AG04450 (cell line): ENCODE measurements at regions not wholly inside any gene's neighbourhood (a gene's known extent, or its start where the extent isn't known, plus 50 kb on each side); places are given as distances from the start of the nearest gene placed in this dataset.

Source experiments
- CTCF ChIA-PET: fragments of 300-600, 350-600 bp; formaldehyde crosslinking; extraction: SDS; loops from one replicate; lab custom pipeline; 2022; ENCODE audit warnings: antibody characterized with exemption, inconsistent platforms; lab: Charles Lee
- POLR2A ChIA-PET: fragments of 350-600 bp; formaldehyde crosslinking; extraction: SDS; loops from one replicate; lab custom pipeline; 2021; ENCODE audit warnings: antibody characterized with exemption, inconsistent platforms; lab: Yijun Ruan, JAX
- DNase-seq: peaks from one replicate; pipeline ENCODE4 v3.0.0-alpha.2; 2011; ENCODE audit warnings: low read depth, low spot score
- H3K27ac ChIP-seq: one replicate; pipeline ENCODE4 v1.5.1; 2012; ENCODE audit warnings: low read depth, low read length, control low read depth
- H3K27me3 ChIP-seq: one replicate; pipeline ENCODE4 v1.6.0; 2012; ENCODE audit warnings: low read length; ENCODE audit not compliant: control insufficient read depth, insufficient read depth
- H3K4me3 ChIP-seq: 2 replicates; pipeline ENCODE4 v1.5.1; 2011; ENCODE audit warnings: mild to moderate bottlenecking, low read depth, low read length, control low read depth
- H3K9me3 ChIP-seq: 2 replicates; pipeline ENCODE4 v1.5.1; 2012; ENCODE audit warnings: low read length; ENCODE audit not compliant: control insufficient read depth, insufficient read depth
- CTCF ChIP-seq: IDR thresholded peaks from 2 replicates; pipeline ENCODE4 v1.5.1; 2011; ENCODE audit warnings: low read depth, low read length, control low read depth, inconsistent platforms

DNA sequence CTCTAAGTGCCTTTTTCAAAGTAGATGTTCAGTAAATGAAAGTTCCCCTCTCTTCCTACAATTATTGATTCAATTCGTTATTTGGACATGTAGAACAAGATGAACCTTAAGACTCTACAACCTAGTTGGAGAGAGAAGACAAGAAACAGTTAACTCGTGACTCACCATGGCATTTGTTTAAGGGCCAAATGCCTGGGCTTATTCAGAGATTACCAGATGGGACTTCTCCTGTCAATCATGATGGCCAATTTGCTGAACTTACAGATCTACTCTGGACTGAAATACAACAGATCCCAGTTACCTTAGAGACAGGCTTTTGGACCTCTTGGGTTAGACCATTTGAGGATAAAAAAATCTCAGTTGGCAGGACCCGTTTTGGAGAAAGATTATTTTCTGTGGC is 93.5 kb downstream of the C1orf94 start:
- DNase-seq: no peak
- CTCF ChIA-PET: no interaction called here

DNA sequence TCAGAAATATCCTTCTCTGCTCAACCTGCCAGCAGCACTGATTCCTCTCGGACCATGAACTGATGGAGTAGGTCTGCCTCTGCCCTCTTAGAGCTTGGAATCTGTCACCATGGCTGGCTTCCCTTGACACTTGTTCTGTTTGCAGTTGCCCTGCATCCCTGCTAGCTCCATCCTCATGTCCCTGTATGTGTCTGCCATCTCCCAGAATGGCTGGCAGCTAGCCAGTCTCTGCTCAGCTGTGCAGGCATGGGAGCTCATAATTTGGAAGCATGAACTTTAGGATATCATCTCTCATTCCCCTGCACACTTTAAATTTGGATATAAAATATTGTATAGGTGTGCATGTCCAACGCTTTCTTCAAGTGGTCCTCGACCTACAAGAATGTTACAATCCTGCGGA is 95.4 kb downstream of the C1orf94 start:
- DNase-seq: no peak
- no peaks in the 10 kb centered on the region for H3K27me3 ChIP-seq
- ChIA-PET CTCF (no interaction called here), POLR2A (no interaction called here)
- no peak overlapping the region for H3K4me3 ChIP-seq
- H3K27ac ChIP-seq: no peak overlapping the region
- TF ChIP-seq CTCF: no peak
- no peaks in the 10 kb centered on the region; the same call in 1 of the 2 replicates for H3K9me3 ChIP-seq

More for the DNA sequence above, 93.5 kb downstream of the C1orf94 start:
- POLR2A ChIA-PET: no interaction called here
- Histone ChIP-seq H3K9me3 (no peaks in the 10 kb centered on the region; the same call in none of the 2 replicates), H3K27ac (no peak overlapping the region), H3K4me3 (no peak overlapping the region), H3K27me3 (no peaks in the 10 kb centered on the region)
- no peak for TF ChIP-seq CTCF

GRCh38 chr1:34275150-34275549 is 98.4 kb downstream of the C1orf94 start:
- H3K27ac ChIP-seq: no peak overlapping the region
- H3K4me3 ChIP-seq: no peak overlapping the region
- ChIA-PET CTCF (no interaction called here), POLR2A (no interaction called here)
- no peak for DNase-seq
- H3K27me3 ChIP-seq: no peaks in the 10 kb centered on the region
- no peaks in the 10 kb centered on the region; the same call in 1 of the 2 replicates for H3K9me3 ChIP-seq
- no peak for TF ChIP-seq CTCF

GRCh38 chr1:34276606-34277005 is 99.9 kb downstream of the C1orf94 start:
- Histone ChIP-seq H3K4me3 (no peak overlapping the region), H3K27me3 (no peaks in the 10 kb centered on the region), H3K9me3 (no peaks in the 10 kb centered on the region; the same call in 1 of the 2 replicates), H3K27ac (no peak overlapping the region)
- DNase-seq: no peak
- POLR2A ChIA-PET: no interaction called here
- TF ChIP-seq CTCF: no peak
- CTCF ChIA-PET: no interaction called here

DNA sequence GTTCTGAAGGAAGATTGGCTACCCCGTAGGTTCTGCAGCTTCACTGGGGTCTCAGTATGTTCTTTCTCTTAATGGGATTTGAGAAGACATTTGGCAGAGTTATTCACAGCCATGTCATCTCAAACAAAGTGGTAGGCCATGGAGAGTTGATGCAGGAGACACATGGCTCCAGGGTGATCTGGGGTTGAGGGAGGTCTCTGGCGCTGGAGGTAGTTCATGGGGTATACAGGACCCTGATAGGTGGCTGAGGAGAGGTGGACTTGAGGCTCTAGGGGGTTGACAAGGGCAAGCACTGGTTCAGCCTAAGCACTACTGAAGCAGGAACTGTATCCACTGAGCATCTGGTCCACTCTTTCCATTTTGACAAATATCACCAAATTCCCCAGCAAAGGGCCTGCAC is 100.4 kb downstream of the C1orf94 start:
- no peak for DNase-seq
- Histone ChIP-seq H3K27me3 (no peaks in the 10 kb centered on the region), H3K4me3 (no peak overlapping the region), H3K27ac (no peak overlapping the region), H3K9me3 (no peaks in the 10 kb centered on the region)
- POLR2A ChIA-PET: no interaction called here
- TF ChIP-seq CTCF: no peak
- CTCF ChIA-PET: no interaction called here
